Neural progenitor cell (in vitro differentiated cells): ENCODE measurements at regions not wholly inside any gene's neighbourhood (a gene's known extent, or its start where the extent isn't known, plus 50 kb on each side); places are given as distances from the start of the nearest gene placed in this dataset.

Source experiments
- DNase-seq: peaks from one replicate; pipeline ENCODE4 v3.0.0-alpha.2; 2016; ENCODE audit warnings: low spot score
- H2AFZ ChIP-seq: fragments of 200-600 bp; sonication (generic); replicated peaks from 2 replicates; pipeline ENCODE4 v1.6.1; 2016; ENCODE audit warnings: antibody characterized with exemption
- H3F3A ChIP-seq: fragments of 200-600 bp; sonication (generic); 2 replicates; pipeline ENCODE4 v1.6.1; 2016; ENCODE audit warnings: antibody characterized with exemption, low read depth
- H3K27ac ChIP-seq: fragments of 200-600 bp; sonication (generic); 2 replicates; pipeline ENCODE4 v1.5.1; 2016; ENCODE audit warnings: mild to moderate bottlenecking
- H3K27me3 ChIP-seq: fragments of 200-600 bp; sonication (generic); 2 replicates; pipeline ENCODE4 v1.6.1; 2016; ENCODE audit warnings: mild to moderate bottlenecking, moderate library complexity
- H3K36me3 ChIP-seq: fragments of 200-600 bp; sonication (generic); 2 replicates; pipeline ENCODE4 v1.5.1; 2016
- H3K4me1 ChIP-seq: fragments of 200-600 bp; sonication (generic); 2 replicates; pipeline ENCODE4 v1.6.1; 2016; ENCODE audit warnings: mixed run types
- H3K4me2 ChIP-seq: fragments of 200-600 bp; sonication (generic); 2 replicates; pipeline ENCODE4 v1.6.1; 2016
- H3K4me3 ChIP-seq: fragments of 200-600 bp; sonication (generic); 2 replicates; pipeline ENCODE4 v1.5.1; 2016
- H3K79me2 ChIP-seq: fragments of 200-600 bp; sonication (generic); 2 replicates; pipeline ENCODE4 v1.6.1; 2016; ENCODE audit warnings: low read depth
- H3K9ac ChIP-seq: fragments of 200-600 bp; sonication (generic); 2 replicates; pipeline ENCODE4 v1.6.1; 2016
- H3K9me3 ChIP-seq: fragments of 200-600 bp; sonication (generic); 2 replicates; pipeline ENCODE4 v1.5.1; 2016; ENCODE audit warnings: low read depth
- H4K20me1 ChIP-seq: fragments of 200-600 bp; sonication (generic); 2 replicates; pipeline ENCODE4 v1.6.1; 2016; ENCODE audit warnings: low read depth
- H3K27ac Mint-ChIP-seq: 3 replicates; pipeline ENCODE4 v1.8.0; 2021; ENCODE audit warnings: mixed read lengths
- H3K27me3 Mint-ChIP-seq: 2 replicates; pipeline ENCODE4 v1.8.0; 2022; ENCODE audit warnings: low read depth, mild to moderate bottlenecking, inconsistent platforms, moderate library complexity, mixed read lengths; ENCODE audit not compliant: insufficient read depth
- H3K36me3 Mint-ChIP-seq: 3 replicates; pipeline ENCODE4 v1.8.0; 2021; ENCODE audit warnings: mixed read lengths
- H3K4me1 Mint-ChIP-seq: 3 replicates; pipeline ENCODE4 v1.8.0; 2021; ENCODE audit warnings: mixed read lengths
- H3K4me3 Mint-ChIP-seq: 3 replicates; pipeline ENCODE4 v1.8.0; 2021; ENCODE audit warnings: mild to moderate bottlenecking, moderate library complexity, mixed read lengths
- H3K9me3 Mint-ChIP-seq: 3 replicates; pipeline ENCODE4 v1.8.0; 2020; ENCODE audit warnings: mixed read lengths
- EZH2 ChIP-seq: fragments of 200-600 bp; sonication (generic); IDR thresholded peaks from 2 replicates; pipeline ENCODE4 v1.6.1; 2017; ENCODE audit warnings: antibody characterized with exemption, mild to moderate bottlenecking, moderate library complexity
- EZH2phosphoT487 ChIP-seq: fragments of 200-600 bp; sonication (generic); IDR thresholded peaks from 2 replicates; pipeline ENCODE4 v1.6.1; 2017; ENCODE audit warnings: antibody characterized with exemption
- TF ChIP-seq, protein P1 (sequence below): fragments of 200-600 bp; sonication (generic); IDR thresholded peaks from 2 replicates; pipeline ENCODE4 v1.5.1; 2017; ENCODE audit warnings: antibody characterized with exemption, mild to moderate bottlenecking

DNA sequence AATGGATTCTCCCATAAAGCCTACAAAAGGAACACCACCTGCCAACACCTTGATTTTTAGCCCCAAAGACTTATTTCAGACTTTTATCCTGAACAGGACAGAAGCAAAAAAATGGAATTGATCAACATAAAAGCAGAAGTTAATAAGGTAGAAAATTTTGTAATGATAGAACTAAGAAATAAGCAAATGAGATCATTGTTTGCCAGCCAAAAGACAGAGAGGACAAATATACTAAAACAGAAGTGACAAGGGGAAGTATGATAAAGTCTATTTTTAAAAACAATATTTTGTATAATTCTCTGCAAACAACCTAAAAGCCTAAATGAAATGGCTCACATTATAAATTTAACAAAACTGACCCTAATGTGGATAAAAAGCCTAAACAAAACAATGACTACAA is 110.5 kb upstream of the PRSS3 start:
- H3K27ac Mint-ChIP-seq, result no peak overlapping the region

DNA sequence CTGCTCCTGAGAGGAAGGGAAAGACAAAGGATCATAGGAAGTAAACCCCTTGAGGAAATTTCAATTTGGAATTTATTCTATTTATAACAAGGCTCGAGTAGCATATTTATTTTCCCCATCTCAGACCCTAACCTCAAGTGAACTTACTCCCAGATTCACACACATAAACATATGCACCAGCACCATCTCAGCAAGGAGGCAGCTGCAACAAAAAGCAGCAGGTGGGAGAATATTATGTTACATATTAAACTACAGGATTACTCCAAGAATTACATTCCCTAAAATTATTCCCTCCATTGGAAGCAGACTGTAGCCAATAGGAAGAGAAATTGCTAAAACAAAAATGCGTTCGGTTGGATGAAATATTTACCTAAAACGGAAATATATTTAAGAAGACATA is 108.4 kb upstream of the PRSS3 start:
- Histone ChIP-seq H3K36me3 (no peaks in the 10 kb centered on the region), H3K27ac (no peak overlapping the region), H3K4me1 (no peaks in the 10 kb centered on the region), H3K27me3 (no peaks in the 10 kb centered on the region), H2AFZ (no peak overlapping the region), H3K4me2 (no peak overlapping the region), H4K20me1 (no peaks in the 10 kb centered on the region), H3F3A (no peaks in the 10 kb centered on the region), H3K4me3 (no peak overlapping the region), H3K9me3 (no peaks in the 10 kb centered on the region), H3K9ac (no peak overlapping the region), H3K79me2 (no peaks in the 10 kb centered on the region)
- Mint-ChIP-seq H3K36me3 (no peaks in the 10 kb centered on the region), H3K4me1 (peaks cover 2% of the 10 kb centered on the region), H3K4me3 (no peak overlapping the region), H3K27ac (no peak overlapping the region), H3K27me3 (no peaks in the 10 kb centered on the region), H3K9me3 (no peaks in the 10 kb centered on the region)
- TF ChIP-seq EZH2phosphoT487, result no peak
- no peak for DNase-seq

More for the DNA sequence above, 110.5 kb upstream of the PRSS3 start:
- no peak overlapping the region for H3K4me3 ChIP-seq
- H3K9me3 ChIP-seq, result no peaks in the 10 kb centered on the region
- H3K4me1 Mint-ChIP-seq, result peaks cover 2% of the 10 kb centered on the region
- no peaks in the 10 kb centered on the region for H4K20me1 ChIP-seq
- H3K4me1 ChIP-seq, result no peaks in the 10 kb centered on the region
- H3K27me3 ChIP-seq, result no peaks in the 10 kb centered on the region
- H3K9ac ChIP-seq, result no peak overlapping the region
- H3F3A ChIP-seq, result no peaks in the 10 kb centered on the region
- H2AFZ ChIP-seq, result no peak overlapping the region
- H3K27ac ChIP-seq, result no peak overlapping the region
- no peak for TF ChIP-seq EZH2
- TF ChIP-seq, protein P1, sequence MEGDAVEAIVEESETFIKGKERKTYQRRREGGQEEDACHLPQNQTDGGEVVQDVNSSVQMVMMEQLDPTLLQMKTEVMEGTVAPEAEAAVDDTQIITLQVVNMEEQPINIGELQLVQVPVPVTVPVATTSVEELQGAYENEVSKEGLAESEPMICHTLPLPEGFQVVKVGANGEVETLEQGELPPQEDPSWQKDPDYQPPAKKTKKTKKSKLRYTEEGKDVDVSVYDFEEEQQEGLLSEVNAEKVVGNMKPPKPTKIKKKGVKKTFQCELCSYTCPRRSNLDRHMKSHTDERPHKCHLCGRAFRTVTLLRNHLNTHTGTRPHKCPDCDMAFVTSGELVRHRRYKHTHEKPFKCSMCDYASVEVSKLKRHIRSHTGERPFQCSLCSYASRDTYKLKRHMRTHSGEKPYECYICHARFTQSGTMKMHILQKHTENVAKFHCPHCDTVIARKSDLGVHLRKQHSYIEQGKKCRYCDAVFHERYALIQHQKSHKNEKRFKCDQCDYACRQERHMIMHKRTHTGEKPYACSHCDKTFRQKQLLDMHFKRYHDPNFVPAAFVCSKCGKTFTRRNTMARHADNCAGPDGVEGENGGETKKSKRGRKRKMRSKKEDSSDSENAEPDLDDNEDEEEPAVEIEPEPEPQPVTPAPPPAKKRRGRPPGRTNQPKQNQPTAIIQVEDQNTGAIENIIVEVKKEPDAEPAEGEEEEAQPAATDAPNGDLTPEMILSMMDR, result no peak
- no peak for TF ChIP-seq EZH2phosphoT487
- H3K4me3 Mint-ChIP-seq, result no peak overlapping the region
- no peaks in the 10 kb centered on the region for H3K27me3 Mint-ChIP-seq
- no peaks in the 10 kb centered on the region for H3K36me3 ChIP-seq
- peaks cover 2% of the 10 kb centered on the region for H3K36me3 Mint-ChIP-seq
- H3K79me2 ChIP-seq, result no peaks in the 10 kb centered on the region
- no peak overlapping the region for H3K4me2 ChIP-seq
- no peak for DNase-seq
- H3K9me3 Mint-ChIP-seq, result no peaks in the 10 kb centered on the region

DNA sequence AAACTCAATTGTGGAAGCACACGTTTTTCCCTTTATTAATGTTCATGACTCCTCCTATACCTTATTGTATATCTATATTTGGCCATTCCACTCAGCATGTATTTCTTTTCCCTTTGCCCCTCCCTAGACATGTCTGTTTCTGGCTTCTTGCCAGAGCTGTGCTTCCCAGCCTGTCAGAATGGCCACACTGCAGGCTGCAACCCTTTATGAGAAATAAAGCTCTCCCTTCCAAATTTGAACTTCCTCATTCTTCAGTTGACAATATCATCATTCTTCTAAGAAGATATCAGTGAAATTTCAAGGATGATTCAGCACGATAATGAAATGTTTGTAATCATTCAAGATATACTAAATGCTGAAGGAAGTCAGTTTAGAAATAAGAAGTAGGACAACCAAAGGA is 107.6 kb upstream of the PRSS3 start:
- Histone ChIP-seq H3K4me1 (no peaks in the 10 kb centered on the region), H3K79me2 (no peaks in the 10 kb centered on the region), H4K20me1 (no peaks in the 10 kb centered on the region), H3K4me2 (no peak overlapping the region), H3K36me3 (no peaks in the 10 kb centered on the region), H3K4me3 (no peak overlapping the region), H3F3A (no peaks in the 10 kb centered on the region), H3K27me3 (no peaks in the 10 kb centered on the region), H3K9ac (no peak overlapping the region), H3K9me3 (no peaks in the 10 kb centered on the region), H3K27ac (no peak overlapping the region), H2AFZ (no peak overlapping the region)
- Mint-ChIP-seq H3K27ac (no peak overlapping the region), H3K36me3 (no peaks in the 10 kb centered on the region), H3K4me3 (no peak overlapping the region), H3K4me1 (peaks cover 2% of the 10 kb centered on the region), H3K27me3 (peaks cover 2% of the 10 kb centered on the region), H3K9me3 (no peaks in the 10 kb centered on the region)
- DNase-seq, result no peak
- TF ChIP-seq EZH2phosphoT487 (no peak), EZH2 (no peak)

DNA sequence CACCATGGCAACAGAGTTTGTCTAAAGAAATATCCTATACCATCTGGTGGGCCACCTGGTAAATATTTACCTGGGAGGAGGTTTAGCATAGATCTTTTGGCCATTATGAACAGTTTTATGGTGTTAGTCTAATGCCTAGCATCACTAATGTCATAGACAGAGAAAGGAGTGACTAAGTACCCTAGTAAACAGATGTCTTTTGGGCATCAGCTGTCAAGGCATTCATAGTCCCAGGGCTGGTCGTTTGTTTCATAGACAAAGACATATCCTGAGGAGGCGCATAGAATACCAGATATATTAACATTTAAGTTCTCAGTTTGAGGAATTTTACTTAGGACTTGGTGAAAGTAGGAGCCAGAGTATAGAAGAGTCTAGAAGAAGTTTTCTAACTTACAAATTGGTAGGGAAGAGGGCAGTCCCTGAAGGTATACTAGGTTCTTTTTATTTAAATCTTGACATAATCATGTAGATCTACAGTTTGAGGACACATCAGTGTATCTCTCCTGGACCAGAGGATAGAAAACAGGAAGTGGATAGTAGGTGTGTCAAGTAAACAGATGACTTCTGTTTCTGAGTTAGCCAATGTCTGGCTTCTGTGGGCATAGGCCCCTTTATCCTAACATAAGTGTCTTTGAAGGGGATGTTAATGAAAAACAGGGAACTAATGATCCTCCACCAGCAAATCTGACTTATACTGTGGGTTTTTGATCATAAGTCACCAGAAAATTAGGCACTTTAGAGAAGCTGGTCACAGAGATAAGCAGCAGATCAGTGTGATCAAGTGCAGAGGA is 105.0 kb upstream of the PRSS3 start:
- H3K9ac ChIP-seq, result no peak overlapping the region
- no peaks in the 10 kb centered on the region for H3K9me3 Mint-ChIP-seq
- H3K4me3 ChIP-seq, result no peak overlapping the region
- no peak overlapping the region for H2AFZ ChIP-seq
- no peaks in the 10 kb centered on the region for H3K79me2 ChIP-seq
- H3K27me3 ChIP-seq, result no peaks in the 10 kb centered on the region
- H3K36me3 ChIP-seq, result no peaks in the 10 kb centered on the region
- no peaks in the 10 kb centered on the region for H4K20me1 ChIP-seq
- H3K27ac ChIP-seq, result no peak overlapping the region
- H3K4me3 Mint-ChIP-seq, result no peak overlapping the region
- peaks cover 2% of the 10 kb centered on the region for H3K4me1 Mint-ChIP-seq
- H3F3A ChIP-seq, result no peaks in the 10 kb centered on the region
- DNase-seq, result no peak
- H3K4me2 ChIP-seq, result no peak overlapping the region
- peaks cover 2% of the 10 kb centered on the region for H3K27me3 Mint-ChIP-seq
- TF ChIP-seq EZH2 (no peak), EZH2phosphoT487 (no peak)
- TF ChIP-seq, protein P1, result no peak
- H3K4me1 ChIP-seq, result no peaks in the 10 kb centered on the region
- H3K36me3 Mint-ChIP-seq, result no peaks in the 10 kb centered on the region
- H3K9me3 ChIP-seq, result no peaks in the 10 kb centered on the region
- H3K27ac Mint-ChIP-seq, result no peak overlapping the region
